ENCODE measurements at regions not wholly inside any gene's neighbourhood (a gene's known extent, or its start where the extent isn't known, plus 50 kb on each side); places are given as distances from the start of the nearest gene placed in this dataset.

- no peak overlapping the region for H3K4me3 ChIP-seq (replicated peaks; ENCODE audit: low read depth, low read length)
- no peak for DNase-seq (ENCODE audit: low read depth)
- no peak for TF ChIP-seq CTCF (IDR thresholded peaks at IDR 0.05; ENCODE audit: low read length, missing control alignments)
Measured at GRCh38 chr12:90173499-90174197, 465.0 kb upstream of the ATP2B1 start.

DNA sequence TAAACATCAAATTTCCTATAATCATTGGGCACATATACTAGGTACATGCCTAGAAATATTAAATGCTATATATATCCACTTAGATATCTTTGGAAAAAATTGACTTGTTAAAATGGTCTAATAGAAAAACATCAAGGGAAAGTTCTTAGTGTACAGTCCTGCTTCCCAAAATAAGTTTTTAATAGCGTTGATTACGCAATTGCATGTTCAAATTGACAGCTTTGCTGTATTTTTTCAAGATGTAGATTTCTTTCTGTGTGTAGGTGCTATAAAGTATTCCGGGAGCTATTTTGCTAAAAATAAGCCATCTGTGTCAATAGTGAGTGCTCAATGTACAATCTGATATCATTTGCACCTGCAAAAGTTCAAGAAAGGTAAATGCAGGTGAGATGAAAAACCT, 463.9 kb upstream of the ATP2B1 start:
- TF ChIP-seq CTCF (IDR thresholded peaks at IDR 0.05; ENCODE audit: low read length, missing control alignments), result no peak
- no peak for DNase-seq (ENCODE audit: low read depth)
- no peak overlapping the region for H3K4me3 ChIP-seq (replicated peaks; ENCODE audit: low read depth, low read length)

DNA sequence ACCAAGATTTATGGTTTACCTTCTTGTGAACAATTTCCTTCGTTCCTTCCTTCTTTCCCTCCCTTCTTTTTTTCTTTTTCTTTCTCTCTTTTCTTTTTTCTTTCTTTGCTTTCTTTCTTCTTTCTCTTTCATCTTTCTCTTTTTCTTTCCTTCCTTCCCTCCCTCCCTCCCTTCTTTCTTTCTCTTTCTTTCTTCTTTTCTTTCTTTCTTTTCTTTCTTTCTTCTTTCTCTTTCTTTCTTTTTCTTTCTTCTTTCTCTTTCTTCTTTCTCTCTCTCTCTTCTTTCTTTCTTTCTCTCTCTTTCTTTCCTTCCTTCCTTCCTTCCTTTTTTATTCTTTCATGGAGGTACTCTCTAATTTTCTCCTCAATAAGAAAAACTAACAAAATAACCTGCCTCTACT, 462.1 kb upstream of the ATP2B1 start:
- no peak for TF ChIP-seq CTCF (IDR thresholded peaks at IDR 0.05; ENCODE audit: low read length, missing control alignments)

DNA sequence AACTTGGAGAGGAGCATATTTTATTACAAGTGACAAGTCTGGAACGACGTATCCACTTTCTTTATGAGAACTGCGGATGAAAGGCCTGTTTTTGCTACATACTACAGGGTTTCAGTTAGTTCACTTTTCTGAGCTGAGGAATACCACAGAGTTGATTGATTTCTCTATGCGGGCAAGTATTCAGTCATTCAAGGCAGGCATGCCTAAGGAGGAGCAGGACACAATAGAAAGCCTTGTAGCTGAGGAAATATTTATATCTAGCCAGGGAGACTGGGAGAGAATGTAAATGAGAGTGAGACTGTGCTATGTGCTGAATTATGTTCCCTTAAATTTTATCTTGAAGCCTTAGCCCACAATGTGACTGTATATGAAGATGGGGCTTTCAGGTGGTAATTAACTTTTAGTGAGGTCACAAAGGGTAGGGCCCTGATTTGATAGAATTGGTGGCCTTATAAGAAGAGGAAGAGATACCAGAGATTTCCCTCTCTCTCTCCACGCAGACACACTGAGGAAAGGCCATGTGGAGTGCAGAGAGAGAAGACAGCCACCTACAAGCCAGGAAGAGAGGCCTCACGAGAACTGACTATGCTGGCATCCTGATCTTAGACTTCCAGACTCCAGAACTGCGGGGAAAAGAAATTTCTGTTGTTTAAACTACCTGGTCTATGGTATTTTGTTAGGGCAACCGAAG, 459.0 kb upstream of the ATP2B1 start:
- TF ChIP-seq CTCF (IDR thresholded peaks at IDR 0.05; ENCODE audit: low read length, missing control alignments), result no peak
- H3K4me3 ChIP-seq (replicated peaks; ENCODE audit: low read depth, low read length), result no peak overlapping the region
- DNase-seq (ENCODE audit: low read depth), result no peak

More for the DNA sequence above, 462.1 kb upstream of the ATP2B1 start:
- DNase-seq (ENCODE audit: low read depth), result no peak
- H3K4me3 ChIP-seq (replicated peaks; ENCODE audit: low read depth, low read length), result no peak overlapping the region

GRCh38 chr12:90166671-90167070, 458.0 kb upstream of the ATP2B1 start:
- no peak for DNase-seq (ENCODE audit: low read depth)
- no peak for TF ChIP-seq CTCF (IDR thresholded peaks at IDR 0.05; ENCODE audit: low read length, missing control alignments)
- no peak overlapping the region for H3K4me3 ChIP-seq (replicated peaks; ENCODE audit: low read depth, low read length)

- no peak overlapping the region for H3K4me3 ChIP-seq (replicated peaks; ENCODE audit: low read depth, low read length)
- no peak for DNase-seq (ENCODE audit: low read depth)
- TF ChIP-seq CTCF (IDR thresholded peaks at IDR 0.05; ENCODE audit: low read length, missing control alignments), result no peak
Measured at GRCh38 chr12:90166012-90166411, 457.4 kb upstream of the ATP2B1 start.
